Esophagus squamous epithelium (tissue), 4 donors: ENCODE measurements at regions not wholly inside any gene's neighbourhood (a gene's known extent, or its start where the extent isn't known, plus 50 kb on each side); places are given as distances from the start of the nearest gene placed in this dataset.

Source experiments
- POLR2A ChIP-seq, 4 donors: fragments of 450-650 bp; IDR thresholded peaks; one replicate each; pipeline ENCODE4 v1.6.1; 2017; ENCODE audit warnings: antibody characterized with exemption in 4 of 4, mild to moderate bottlenecking in 4 of 4, moderate library complexity in 3 of 4
- TF ChIP-seq, protein P1 (sequence below), 6 experiments: fragments of 450-650 bp in 4 of 6; fragments of 200-600 bp in 2 of 6; sonication (generic) in 2 of 6; IDR thresholded peaks; one replicate each; pipeline ENCODE4 v1.5.1; 2016 to 2019; ENCODE audit warnings: antibody characterized with exemption in 6 of 6, mild to moderate bottlenecking in 4 of 6, moderate library complexity in 4 of 6

DNA sequence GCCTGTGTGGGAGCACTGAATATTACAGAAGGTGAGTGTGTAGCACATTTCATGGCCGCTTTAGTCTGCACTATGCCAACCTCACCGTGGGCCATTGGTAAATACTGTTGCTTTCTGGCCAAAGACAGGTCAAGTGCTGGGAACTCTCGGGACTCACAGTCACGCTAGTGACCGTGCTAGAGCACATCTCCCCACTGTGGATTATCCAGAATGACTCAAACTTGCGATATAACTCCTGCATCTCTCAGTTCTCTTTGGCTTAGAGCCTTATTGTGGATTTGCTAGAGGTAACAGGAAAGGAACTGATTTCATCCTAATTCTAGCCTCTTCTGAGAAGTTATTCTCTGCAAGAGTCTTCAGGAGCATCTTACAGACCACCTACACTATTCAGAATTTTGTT lies 86.5 kb downstream of the DAD1 start:
- TF ChIP-seq, protein P1, sequence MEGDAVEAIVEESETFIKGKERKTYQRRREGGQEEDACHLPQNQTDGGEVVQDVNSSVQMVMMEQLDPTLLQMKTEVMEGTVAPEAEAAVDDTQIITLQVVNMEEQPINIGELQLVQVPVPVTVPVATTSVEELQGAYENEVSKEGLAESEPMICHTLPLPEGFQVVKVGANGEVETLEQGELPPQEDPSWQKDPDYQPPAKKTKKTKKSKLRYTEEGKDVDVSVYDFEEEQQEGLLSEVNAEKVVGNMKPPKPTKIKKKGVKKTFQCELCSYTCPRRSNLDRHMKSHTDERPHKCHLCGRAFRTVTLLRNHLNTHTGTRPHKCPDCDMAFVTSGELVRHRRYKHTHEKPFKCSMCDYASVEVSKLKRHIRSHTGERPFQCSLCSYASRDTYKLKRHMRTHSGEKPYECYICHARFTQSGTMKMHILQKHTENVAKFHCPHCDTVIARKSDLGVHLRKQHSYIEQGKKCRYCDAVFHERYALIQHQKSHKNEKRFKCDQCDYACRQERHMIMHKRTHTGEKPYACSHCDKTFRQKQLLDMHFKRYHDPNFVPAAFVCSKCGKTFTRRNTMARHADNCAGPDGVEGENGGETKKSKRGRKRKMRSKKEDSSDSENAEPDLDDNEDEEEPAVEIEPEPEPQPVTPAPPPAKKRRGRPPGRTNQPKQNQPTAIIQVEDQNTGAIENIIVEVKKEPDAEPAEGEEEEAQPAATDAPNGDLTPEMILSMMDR (IDR thresholded peaks at IDR 0.05): no peak
- TF ChIP-seq POLR2A (IDR thresholded peaks at IDR 0.05): no peak
